WTC11 (cell line): ENCODE measurements at regions not wholly inside any gene's neighbourhood (a gene's known extent, or its start where the extent isn't known, plus 50 kb on each side); places are given as distances from the start of the nearest gene placed in this dataset.
A peak's percentile ranks its signal among the peaks of the same experiment; 100 is the strongest.

ENCODE experiments used
- ATAC-seq: fragments of 200-7000 bp; cut with Tn5 transposase; 2 replicates; pipeline ENCODE4 v1.10.0; 2021; ENCODE audit warnings: mild to moderate bottlenecking, moderate library complexity
- CTCF ChIA-PET: fragments of 300-600 bp; sonication (Branson Sonifier 250); formaldehyde crosslinking; loops from one replicate; lab custom pipeline; 2021; ENCODE audit warnings: antibody characterized with exemption; lab: Charles Lee
- POLR2A ChIA-PET: fragments of 350-600 bp; sonication (Branson Sonifier 250); formaldehyde crosslinking; loops from one replicate; lab custom pipeline; 2021; ENCODE audit warnings: antibody characterized with exemption; lab: Charles Lee
- DNase-seq: peaks from one replicate; pipeline ENCODE4 v3.0.0; 2021; ENCODE audit warnings: low spot score
- H3K27ac Mint-ChIP-seq: 2 replicates; pipeline ENCODE4 v1.8.0; 2021; ENCODE audit warnings: mixed read lengths
- H3K27me3 Mint-ChIP-seq: 2 replicates; pipeline ENCODE4 v1.8.0; 2021; ENCODE audit warnings: low read depth, mild to moderate bottlenecking, moderate library complexity, mixed read lengths
- H3K36me3 Mint-ChIP-seq: 2 replicates; pipeline ENCODE4 v1.8.0; 2021; ENCODE audit warnings: mixed read lengths
- H3K4me1 Mint-ChIP-seq: 2 replicates; pipeline ENCODE4 v1.8.0; 2022; ENCODE audit warnings: mixed read lengths
- H3K4me3 Mint-ChIP-seq: 2 replicates; pipeline ENCODE4 v1.8.0; 2021; ENCODE audit warnings: mild to moderate bottlenecking, moderate library complexity, mixed read lengths
- H3K9me3 Mint-ChIP-seq: 2 replicates; pipeline ENCODE4 v1.8.0; 2021; ENCODE audit warnings: mixed read lengths
- ATF1 ChIP-seq: sonication (generic); formaldehyde crosslinking; IDR thresholded peaks from 2 replicates; pipeline ENCODE4 v1.8.1; 2023; ENCODE audit warnings: mild to moderate bottlenecking, moderate library complexity, missing genetic modification reagents
- E2F4 ChIP-seq: sonication (generic); formaldehyde crosslinking; IDR thresholded peaks from 2 replicates; pipeline ENCODE4 v1.8.1; 2022; ENCODE audit warnings: low read depth, mild to moderate bottlenecking, moderate library complexity, missing genetic modification reagents, borderline replicate concordance
- FOXJ3 ChIP-seq: sonication (generic); formaldehyde crosslinking; IDR thresholded peaks from 2 replicates; pipeline ENCODE4 v1.9.0; 2021; ENCODE audit warnings: missing genetic modification reagents, mild to moderate bottlenecking, borderline replicate concordance
- HMGA2 ChIP-seq: fragments of 250-450 bp; sonication (Bioruptor Pico); IDR thresholded peaks from 2 replicates; pipeline ENCODE4 v1.4.0; 2021; ENCODE audit warnings: mild to moderate bottlenecking, moderate library complexity
- KAT7 ChIP-seq: sonication (generic); formaldehyde crosslinking; IDR thresholded peaks from 2 replicates; pipeline ENCODE4 v1.8.1; 2023; ENCODE audit warnings: missing genetic modification reagents, mild to moderate bottlenecking, borderline replicate concordance
- NR3C1 ChIP-seq: sonication (generic); formaldehyde crosslinking; conservative IDR thresholded peaks from 2 replicates; pipeline ENCODE4 v1.8.1; 2023; ENCODE audit warnings: low read depth, mild to moderate bottlenecking, missing genetic modification reagents
- RORB ChIP-seq: fragments of 250-450 bp; sonication (Bioruptor Pico); IDR thresholded peaks from 2 replicates; pipeline ENCODE4 v1.9.0; 2021; ENCODE audit warnings: mild to moderate bottlenecking
- SMAD3 ChIP-seq: sonication (generic); formaldehyde crosslinking; IDR thresholded peaks from 2 replicates; pipeline ENCODE4 v1.8.0; 2022; ENCODE audit warnings: missing genetic modification reagents, mild to moderate bottlenecking, borderline replicate concordance
- SP1 ChIP-seq: sonication (generic); formaldehyde crosslinking; conservative IDR thresholded peaks from 2 replicates; pipeline ENCODE4 v1.8.1; 2022; ENCODE audit warnings: missing genetic modification reagents
- TCF7 ChIP-seq: sonication (generic); formaldehyde crosslinking; IDR thresholded peaks from 2 replicates; pipeline ENCODE4 v1.8.0; 2022; ENCODE audit warnings: mild to moderate bottlenecking, low read depth, missing genetic modification reagents, moderate library complexity
- ZNF416 ChIP-seq: fragments of 250-450 bp; sonication (Bioruptor Pico); IDR thresholded peaks from 2 replicates; pipeline ENCODE4 v1.9.0; 2021; ENCODE audit warnings: mild to moderate bottlenecking, inconsistent platforms
- ZNF532 ChIP-seq: fragments of 250-450 bp; sonication (Bioruptor Pico); IDR thresholded peaks from 2 replicates; pipeline ENCODE4 v1.9.0; 2021; ENCODE audit warnings: mild to moderate bottlenecking, borderline replicate concordance
- TF ChIP-seq, protein P1 (sequence below): sonication (generic); formaldehyde crosslinking; IDR thresholded peaks from 2 replicates; pipeline ENCODE4 v1.8.1; 2022; ENCODE audit warnings: mild to moderate bottlenecking, moderate library complexity, missing genetic modification reagents
- TF ChIP-seq, protein P2 (sequence below): sonication (generic); formaldehyde crosslinking; IDR thresholded peaks from 2 replicates; pipeline ENCODE4 v1.8.0; 2022; ENCODE audit warnings: mild to moderate bottlenecking, missing genetic modification reagents
- TF ChIP-seq, protein P3 (sequence below): sonication (generic); formaldehyde crosslinking; conservative IDR thresholded peaks from 2 replicates; pipeline ENCODE4 v1.8.1; 2022; ENCODE audit warnings: mild to moderate bottlenecking, missing genetic modification reagents
- TF ChIP-seq, protein P4 (sequence below): fragments of 200-600 bp; IDR thresholded peaks from 2 replicates; pipeline ENCODE4 v1.8.0; 2022; ENCODE audit warnings: antibody characterized with exemption
- TF ChIP-seq, protein P5 (sequence below): sonication (generic); formaldehyde crosslinking; IDR thresholded peaks from 2 replicates; pipeline ENCODE4 v1.8.0; 2022; ENCODE audit warnings: mild to moderate bottlenecking, missing genetic modification reagents

- ChIA-PET POLR2A (no interaction called here), CTCF (interaction anchor here (2.4 kb wide), 1 partner anchor 142 kb away, joined by 9 read pairs; the partner anchor contains the start of gene NSG2)
- no peak overlapping the region for H3K27ac Mint-ChIP-seq
- no peaks in the 10 kb centered on the region; the same call in 1 of the 2 replicates for H3K27me3 Mint-ChIP-seq
- no peaks in the 10 kb centered on the region for H3K9me3 Mint-ChIP-seq
- H3K4me1 Mint-ChIP-seq: peaks cover 9% of the 10 kb centered on the region
- no peak overlapping the region for H3K4me3 Mint-ChIP-seq
- no peak for DNase-seq
- no peaks in the 10 kb centered on the region for H3K36me3 Mint-ChIP-seq
- TF ChIP-seq KAT7 (no peak), FOXJ3 (CRISPR knock-in tag) (no peak), ZNF416 (CRISPR knock-in tag) (no peak), E2F4 (CRISPR knock-in tag) (no peak), HMGA2 (CRISPR knock-in tag) (no peak)
- TF ChIP-seq, protein P1, sequence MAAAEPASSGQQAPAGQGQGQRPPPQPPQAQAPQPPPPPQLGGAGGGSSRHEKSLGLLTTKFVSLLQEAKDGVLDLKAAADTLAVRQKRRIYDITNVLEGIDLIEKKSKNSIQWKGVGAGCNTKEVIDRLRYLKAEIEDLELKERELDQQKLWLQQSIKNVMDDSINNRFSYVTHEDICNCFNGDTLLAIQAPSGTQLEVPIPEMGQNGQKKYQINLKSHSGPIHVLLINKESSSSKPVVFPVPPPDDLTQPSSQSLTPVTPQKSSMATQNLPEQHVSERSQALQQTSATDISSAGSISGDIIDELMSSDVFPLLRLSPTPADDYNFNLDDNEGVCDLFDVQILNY (CRISPR knock-in tag): no peak
- TF ChIP-seq, protein P2, sequence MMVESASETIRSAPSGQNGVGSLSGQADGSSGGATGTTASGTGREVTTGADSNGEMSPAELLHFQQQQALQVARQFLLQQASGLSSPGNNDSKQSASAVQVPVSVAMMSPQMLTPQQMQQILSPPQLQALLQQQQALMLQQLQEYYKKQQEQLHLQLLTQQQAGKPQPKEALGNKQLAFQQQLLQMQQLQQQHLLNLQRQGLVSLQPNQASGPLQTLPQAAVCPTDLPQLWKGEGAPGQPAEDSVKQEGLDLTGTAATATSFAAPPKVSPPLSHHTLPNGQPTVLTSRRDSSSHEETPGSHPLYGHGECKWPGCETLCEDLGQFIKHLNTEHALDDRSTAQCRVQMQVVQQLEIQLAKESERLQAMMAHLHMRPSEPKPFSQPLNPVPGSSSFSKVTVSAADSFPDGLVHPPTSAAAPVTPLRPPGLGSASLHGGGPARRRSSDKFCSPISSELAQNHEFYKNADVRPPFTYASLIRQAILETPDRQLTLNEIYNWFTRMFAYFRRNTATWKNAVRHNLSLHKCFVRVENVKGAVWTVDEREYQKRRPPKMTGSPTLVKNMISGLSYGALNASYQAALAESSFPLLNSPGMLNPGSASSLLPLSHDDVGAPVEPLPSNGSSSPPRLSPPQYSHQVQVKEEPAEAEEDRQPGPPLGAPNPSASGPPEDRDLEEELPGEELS (CRISPR knock-in tag): no peak
- ATAC-seq: no peak
Observed at GRCh38 chr5:174187481-174187880, 142.0 kb downstream of the NSG2 start.

GRCh38 chr5:174188295-174188694 is 142.8 kb downstream of the NSG2 start:
- ChIA-PET POLR2A (no interaction called here), CTCF (no interaction called here)
- TF ChIP-seq HMGA2 (CRISPR knock-in tag) (no peak), RORB (CRISPR knock-in tag) (no peak), ATF1 (no peak), TCF7 (CRISPR knock-in tag) (no peak), NR3C1 (no peak), SP1 (CRISPR knock-in tag) (no peak), FOXJ3 (CRISPR knock-in tag) (no peak)
- TF ChIP-seq, protein P3, sequence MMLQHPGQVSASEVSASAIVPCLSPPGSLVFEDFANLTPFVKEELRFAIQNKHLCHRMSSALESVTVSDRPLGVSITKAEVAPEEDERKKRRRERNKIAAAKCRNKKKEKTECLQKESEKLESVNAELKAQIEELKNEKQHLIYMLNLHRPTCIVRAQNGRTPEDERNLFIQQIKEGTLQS (CRISPR knock-in tag): no peak
- Mint-ChIP-seq H3K4me1 (peaks cover 9% of the 10 kb centered on the region), H3K36me3 (no peaks in the 10 kb centered on the region), H3K4me3 (no peak overlapping the region), H3K27ac (no peak overlapping the region), H3K9me3 (no peaks in the 10 kb centered on the region), H3K27me3 (no peaks in the 10 kb centered on the region; the same call in 1 of the 2 replicates)
- ATAC-seq: no peak
- DNase-seq: no peak

- DNase-seq (no peak), ATAC-seq (peak; percentile 22; the same call in 1 of the 2 replicates)
- ChIA-PET CTCF (no interaction called here), POLR2A (no interaction called here)
- Mint-ChIP-seq H3K27ac (no peak overlapping the region), H3K27me3 (no peaks in the 10 kb centered on the region; the same call in 1 of the 2 replicates), H3K4me3 (no peak overlapping the region), H3K36me3 (no peaks in the 10 kb centered on the region), H3K4me1 (peaks cover 9% of the 10 kb centered on the region), H3K9me3 (no peaks in the 10 kb centered on the region)
- TF ChIP-seq ZNF532 (CRISPR knock-in tag): no peak
- TF ChIP-seq, protein P4, sequence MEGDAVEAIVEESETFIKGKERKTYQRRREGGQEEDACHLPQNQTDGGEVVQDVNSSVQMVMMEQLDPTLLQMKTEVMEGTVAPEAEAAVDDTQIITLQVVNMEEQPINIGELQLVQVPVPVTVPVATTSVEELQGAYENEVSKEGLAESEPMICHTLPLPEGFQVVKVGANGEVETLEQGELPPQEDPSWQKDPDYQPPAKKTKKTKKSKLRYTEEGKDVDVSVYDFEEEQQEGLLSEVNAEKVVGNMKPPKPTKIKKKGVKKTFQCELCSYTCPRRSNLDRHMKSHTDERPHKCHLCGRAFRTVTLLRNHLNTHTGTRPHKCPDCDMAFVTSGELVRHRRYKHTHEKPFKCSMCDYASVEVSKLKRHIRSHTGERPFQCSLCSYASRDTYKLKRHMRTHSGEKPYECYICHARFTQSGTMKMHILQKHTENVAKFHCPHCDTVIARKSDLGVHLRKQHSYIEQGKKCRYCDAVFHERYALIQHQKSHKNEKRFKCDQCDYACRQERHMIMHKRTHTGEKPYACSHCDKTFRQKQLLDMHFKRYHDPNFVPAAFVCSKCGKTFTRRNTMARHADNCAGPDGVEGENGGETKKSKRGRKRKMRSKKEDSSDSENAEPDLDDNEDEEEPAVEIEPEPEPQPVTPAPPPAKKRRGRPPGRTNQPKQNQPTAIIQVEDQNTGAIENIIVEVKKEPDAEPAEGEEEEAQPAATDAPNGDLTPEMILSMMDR: no peak
- TF ChIP-seq, protein P5, sequence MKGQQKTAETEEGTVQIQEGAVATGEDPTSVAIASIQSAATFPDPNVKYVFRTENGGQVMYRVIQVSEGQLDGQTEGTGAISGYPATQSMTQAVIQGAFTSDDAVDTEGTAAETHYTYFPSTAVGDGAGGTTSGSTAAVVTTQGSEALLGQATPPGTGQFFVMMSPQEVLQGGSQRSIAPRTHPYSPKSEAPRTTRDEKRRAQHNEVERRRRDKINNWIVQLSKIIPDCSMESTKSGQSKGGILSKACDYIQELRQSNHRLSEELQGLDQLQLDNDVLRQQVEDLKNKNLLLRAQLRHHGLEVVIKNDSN: no peak
- TF ChIP-seq SMAD3: no peak
Observed at GRCh38 chr5:174189654-174190541, 144.4 kb downstream of the NSG2 start.
